HCT116 (cell line): ENCODE measurements at regions not wholly inside any gene's neighbourhood (a gene's known extent, or its start where the extent isn't known, plus 50 kb on each side); places are given as distances from the start of the nearest gene placed in this dataset.

Experiments used
- ATAC-seq: fragments of 200-7000 bp; cut with Tn5 transposase; 2 replicates; pipeline ENCODE4 v1.9.1; 2020; ENCODE audit warnings: mild to moderate bottlenecking, moderate library complexity
- BruUV-seq: library from RNA; stranded (reverse); fragments of 400-500 nt; replicated peaks from 2 replicates; lab custom pipeline; 2021; lab: Mats Ljungman, UMichigan
- CTCF ChIA-PET: fragments of 300-600 bp; sonication (Branson Sonifier 250); formaldehyde crosslinking; loops from one replicate; lab custom pipeline; 2021; ENCODE audit warnings: antibody characterized with exemption; lab: Charles Lee
- POLR2A ChIA-PET: fragments of 300-600, 350-600 bp; sonication (Branson Sonifier 250); formaldehyde crosslinking; loops from one replicate; lab custom pipeline; 2021; ENCODE audit warnings: antibody characterized with exemption; lab: Charles Lee
- RAD21 ChIA-PET, 2 experiments: fragments of 300-600 bp; sonication (Branson Sonifier 250); formaldehyde crosslinking; loops; one replicate each; lab custom pipeline; 2023; ENCODE audit warnings: low total read pairs in 2 of 2; ENCODE audit not compliant: uncharacterized antibody in 2 of 2, unreplicated experiment in 2 of 2, low non-redundant PET in 1 of 2; lab: Charles Lee
- DNase-seq: peaks from one replicate; pipeline ENCODE4 v3.0.0-alpha.2; 2010; ENCODE audit warnings: low read depth, low spot score
- H2AFZ ChIP-seq: fragments of 200-600 bp; shearing (Covaris generic), sonication (generic); 2 replicates; pipeline ENCODE4 v1.6.1; 2017; ENCODE audit warnings: low read depth, mixed run types, mixed read lengths, antibody characterized with exemption, low read length; ENCODE audit not compliant: poor library complexity, severe bottlenecking
- H3K27ac ChIP-seq: 2 replicates; pipeline ENCODE4 v1.5.1; 2012; ENCODE audit warnings: low read depth, low read length
- H3K27me3 ChIP-seq: fragments of 200-600 bp; sonication (generic); 2 replicates; pipeline ENCODE4 v1.6.1; 2016; ENCODE audit warnings: mixed run types, low read length, mixed read lengths; ENCODE audit not compliant: insufficient read depth
- H3K36me3 ChIP-seq, 2 experiments: fragments of 200-500 bp in 1 of 2; fragments of 200-600 bp in 1 of 2; sonication (Bioruptor generic) in 1 of 2; sonication (generic) in 1 of 2; 2 replicates each; pipeline versions ENCODE4 v1.5.1 to v1.6.1; 2014 to 2016; ENCODE audit warnings: low read length in 2 of 2, inconsistent platforms in 1 of 2, mixed read lengths in 1 of 2, mixed run types in 1 of 2; ENCODE audit not compliant: insufficient read depth in 2 of 2, control insufficient read depth in 1 of 2
- H3K4me1 ChIP-seq, 2 experiments: fragments of 200-600 bp in 1 of 2; sonication (generic) in 1 of 2; 2 replicates each; pipeline versions ENCODE4 v1.5.1 to v1.6.1; 2012 to 2017; ENCODE audit warnings: low read length in 2 of 2, inconsistent platforms in 1 of 2, mild to moderate bottlenecking in 1 of 2, mixed read lengths in 1 of 2, mixed run types in 1 of 2, moderate library complexity in 1 of 2; ENCODE audit not compliant: insufficient read depth in 2 of 2, control insufficient read depth in 1 of 2
- H3K4me2 ChIP-seq: fragments of 200-600 bp; sonication (generic); 2 replicates; pipeline ENCODE4 v1.6.1; 2017; ENCODE audit warnings: mixed run types, low read length, mixed read lengths
- H3K4me3 ChIP-seq, 2 experiments: fragments of 200-600 bp in 1 of 2; sonication (generic) in 1 of 2; replicated peaks in 1 of 2; 2 replicates each; pipeline ENCODE4 v1.5.1; 2011 to 2016; ENCODE audit warnings: low read length in 2 of 2, control low read depth in 1 of 2, low read depth in 1 of 2, mild to moderate bottlenecking in 1 of 2, mixed read lengths in 1 of 2, mixed run types in 1 of 2
- H3K79me2 ChIP-seq: fragments of 200-600 bp; sonication (generic); 2 replicates; pipeline ENCODE4 v1.6.1; 2017; ENCODE audit warnings: mild to moderate bottlenecking, mixed run types, low read length, moderate library complexity, mixed read lengths; ENCODE audit not compliant: insufficient read depth
- H3K9ac ChIP-seq: fragments of 200-600 bp; sonication (generic); 2 replicates; pipeline ENCODE4 v1.6.1; 2016; ENCODE audit warnings: low read length, mixed read lengths
- H3K9me2 ChIP-seq: fragments of 200-600 bp; sonication (generic), shearing (Covaris generic); 2 replicates; pipeline ENCODE4 v1.6.1; 2017; ENCODE audit warnings: mixed run types, mild to moderate bottlenecking, moderate library complexity; ENCODE audit not compliant: insufficient read depth
- H3K9me3 ChIP-seq, 2 experiments: fragments of 200-500 bp in 1 of 2; fragments of 200-600 bp in 1 of 2; sonication (Bioruptor generic) in 1 of 2; sonication (generic) in 1 of 2; 2 replicates each; pipeline ENCODE4 v1.6.1; 2014 to 2017; ENCODE audit warnings: low read length in 2 of 2, mixed read lengths in 2 of 2, inconsistent platforms in 1 of 2, low read depth in 1 of 2, mild to moderate bottlenecking in 1 of 2, mixed run types in 1 of 2, moderate library complexity in 1 of 2; ENCODE audit not compliant: control insufficient read depth in 1 of 2, insufficient read depth in 1 of 2
- H4K20me1 ChIP-seq: fragments of 200-600 bp; sonication (generic), shearing (Covaris generic); 2 replicates; pipeline ENCODE4 v1.6.1; 2017; ENCODE audit warnings: mixed run types, mild to moderate bottlenecking, moderate library complexity; ENCODE audit not compliant: insufficient read depth
- EGR1 ChIP-seq: IDR thresholded peaks from 2 replicates; pipeline ENCODE4 v1.6.1; 2012; ENCODE audit warnings: low read depth
- ELF1 ChIP-seq: IDR thresholded peaks from 2 replicates; pipeline ENCODE4 v1.6.1; 2012; ENCODE audit warnings: low read depth, borderline replicate concordance
- EZH2phosphoT487 ChIP-seq: fragments of 200-600 bp; IDR thresholded peaks from 2 replicates; pipeline ENCODE4 v1.6.1; 2018; ENCODE audit warnings: antibody characterized with exemption, borderline replicate concordance
- FOSL1 ChIP-seq: IDR thresholded peaks from 2 replicates; pipeline ENCODE4 v1.6.1; 2012; ENCODE audit warnings: low read depth
- POLR2AphosphoS5 ChIP-seq: IDR thresholded peaks from 2 replicates; pipeline ENCODE4 v1.6.1; 2011; ENCODE audit warnings: mild to moderate bottlenecking, low read depth, low read length, moderate library complexity
- SIN3A ChIP-seq: IDR thresholded peaks from 2 replicates; pipeline ENCODE4 v1.6.1; 2012; ENCODE audit warnings: low read depth
- YY1 ChIP-seq: IDR thresholded peaks from 2 replicates; pipeline ENCODE4 v1.6.1; 2011; ENCODE audit warnings: low read length, low read depth, moderate library complexity, mild to moderate bottlenecking; ENCODE audit not compliant: insufficient replicate concordance; ENCODE audit errors: extremely low read depth
- intact Hi-C: fragments of 100-400 bp; cut with micrococcal nuclease; formaldehyde crosslinking; loops from 2 replicates; pipeline ENCODE4 v1.10.0; 2022
- TF ChIP-seq, protein P1 (sequence below): IDR thresholded peaks from 2 replicates; pipeline ENCODE4 v1.6.1; 2012; ENCODE audit warnings: low read depth

DNA sequence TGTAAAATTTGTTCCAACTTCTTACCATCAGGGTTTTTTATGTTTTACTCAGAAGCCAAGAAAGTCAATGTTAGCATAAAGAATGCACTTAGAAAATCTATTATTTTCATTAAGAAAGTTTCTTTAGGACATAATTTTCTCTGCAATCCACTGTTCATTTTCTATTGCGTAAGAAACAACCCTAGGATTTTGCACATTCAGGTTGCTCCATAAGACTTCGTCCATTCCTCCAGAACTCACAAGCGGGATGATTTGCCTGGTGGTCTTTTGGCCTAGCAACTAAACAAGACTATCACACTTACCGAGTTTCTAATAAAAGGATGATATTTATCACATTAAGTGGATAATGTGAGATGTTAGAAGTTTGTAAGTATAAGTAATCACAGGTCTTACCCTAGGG, 376.3 kb upstream of the INTU start:
- RAD21 ChIA-PET = no interaction called here
- Histone ChIP-seq H2AFZ (no peak overlapping the region), H3K9me3 (no peaks in the 10 kb centered on the region), H3K36me3 (no peaks in the 10 kb centered on the region), H3K4me1 (peaks cover 3 to 5% of the 10 kb centered on the region in 2 experiments; a peak in 2 of 4 replicates), H3K79me2 (no peaks in the 10 kb centered on the region), H3K27ac (no peak overlapping the region), H3K4me3 (no peak overlapping the region), H3K9ac (no peak overlapping the region), H3K4me2 (no peak overlapping the region), H3K27me3 (no peaks in the 10 kb centered on the region), H4K20me1 (no peaks in the 10 kb centered on the region), H3K9me2 (peaks cover 3% of the 10 kb centered on the region; the same call in 1 of the 2 replicates)
- CTCF ChIA-PET = no interaction called here
- POLR2A ChIA-PET = no interaction called here
- ATAC-seq = no peak
- no peak for DNase-seq
- no peak for TF ChIP-seq EGR1
- no peak for TF ChIP-seq EZH2phosphoT487
- TF ChIP-seq SIN3A = no peak
- TF ChIP-seq ELF1 = no peak
- TF ChIP-seq YY1 = no peak
- TF ChIP-seq, protein P1, sequence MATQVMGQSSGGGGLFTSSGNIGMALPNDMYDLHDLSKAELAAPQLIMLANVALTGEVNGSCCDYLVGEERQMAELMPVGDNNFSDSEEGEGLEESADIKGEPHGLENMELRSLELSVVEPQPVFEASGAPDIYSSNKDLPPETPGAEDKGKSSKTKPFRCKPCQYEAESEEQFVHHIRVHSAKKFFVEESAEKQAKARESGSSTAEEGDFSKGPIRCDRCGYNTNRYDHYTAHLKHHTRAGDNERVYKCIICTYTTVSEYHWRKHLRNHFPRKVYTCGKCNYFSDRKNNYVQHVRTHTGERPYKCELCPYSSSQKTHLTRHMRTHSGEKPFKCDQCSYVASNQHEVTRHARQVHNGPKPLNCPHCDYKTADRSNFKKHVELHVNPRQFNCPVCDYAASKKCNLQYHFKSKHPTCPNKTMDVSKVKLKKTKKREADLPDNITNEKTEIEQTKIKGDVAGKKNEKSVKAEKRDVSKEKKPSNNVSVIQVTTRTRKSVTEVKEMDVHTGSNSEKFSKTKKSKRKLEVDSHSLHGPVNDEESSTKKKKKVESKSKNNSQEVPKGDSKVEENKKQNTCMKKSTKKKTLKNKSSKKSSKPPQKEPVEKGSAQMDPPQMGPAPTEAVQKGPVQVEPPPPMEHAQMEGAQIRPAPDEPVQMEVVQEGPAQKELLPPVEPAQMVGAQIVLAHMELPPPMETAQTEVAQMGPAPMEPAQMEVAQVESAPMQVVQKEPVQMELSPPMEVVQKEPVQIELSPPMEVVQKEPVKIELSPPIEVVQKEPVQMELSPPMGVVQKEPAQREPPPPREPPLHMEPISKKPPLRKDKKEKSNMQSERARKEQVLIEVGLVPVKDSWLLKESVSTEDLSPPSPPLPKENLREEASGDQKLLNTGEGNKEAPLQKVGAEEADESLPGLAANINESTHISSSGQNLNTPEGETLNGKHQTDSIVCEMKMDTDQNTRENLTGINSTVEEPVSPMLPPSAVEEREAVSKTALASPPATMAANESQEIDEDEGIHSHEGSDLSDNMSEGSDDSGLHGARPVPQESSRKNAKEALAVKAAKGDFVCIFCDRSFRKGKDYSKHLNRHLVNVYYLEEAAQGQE = no peak
- TF ChIP-seq POLR2AphosphoS5 = no peak
- no peak for TF ChIP-seq FOSL1
- intact Hi-C loops = no loop called here
- BruUV-seq = no TSS peak
